ENCODE measurements at regions not wholly inside any gene's neighbourhood (a gene's known extent, or its start where the extent isn't known, plus 50 kb on each side); places are given as distances from the start of the nearest gene placed in this dataset.

DNA sequence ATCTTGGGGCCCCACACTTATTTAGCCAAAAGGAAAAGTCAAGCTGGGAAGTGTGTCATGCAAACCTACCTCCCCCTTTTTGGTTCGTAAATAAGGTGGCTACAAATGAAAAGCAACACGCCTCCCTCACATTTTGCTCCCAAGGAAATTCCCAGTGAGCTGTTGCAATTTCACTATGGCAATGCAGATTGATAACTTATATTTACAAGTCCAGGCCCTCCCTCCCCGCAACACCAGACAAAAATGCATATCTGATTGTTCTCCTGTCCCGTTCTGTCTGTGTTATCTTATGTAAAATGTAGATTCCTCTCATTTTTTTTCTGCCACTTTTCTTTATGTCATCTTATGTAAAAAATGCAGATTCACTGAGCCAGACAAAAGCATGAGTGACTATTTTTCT is 1305.3 kb downstream of the SLITRK5 start:
- Histone ChIP-seq H3K27ac (ENCODE audit: low read depth in 1 of 3, low read length in 2 of 3) (no peak overlapping the region), H3K27me3 (ENCODE audit: control insufficient read depth in 3 of 3, insufficient read depth in 3 of 3, low read length in 3 of 3) (no peaks in the 10 kb centered on the region), H3K36me3 (ENCODE audit: control insufficient read depth in 3 of 3, insufficient read depth in 2 of 3, low read depth in 1 of 3, low read length in 3 of 3) (no peaks in the 10 kb centered on the region), H3K4me1 (ENCODE audit: control insufficient read depth in 3 of 3, insufficient read depth in 2 of 3, low read depth in 1 of 3, low read length in 2 of 3) (no peaks in the 10 kb centered on the region), H3K4me3 (ENCODE audit: low read depth in 1 of 3, low read length in 3 of 3) (no peak overlapping the region), H3K9me3 (ENCODE audit: control insufficient read depth in 2 of 2, insufficient read depth in 1 of 2, low read depth in 1 of 2, low read length in 1 of 2) (no peaks in the 10 kb centered on the region)
- DNase-seq = no peak
- 51 to 77% (median 54%) methylated on average over 4 of the region's 4 CpGs for WGBS, 3 donors
- FAIRE-seq = no peak

DNA sequence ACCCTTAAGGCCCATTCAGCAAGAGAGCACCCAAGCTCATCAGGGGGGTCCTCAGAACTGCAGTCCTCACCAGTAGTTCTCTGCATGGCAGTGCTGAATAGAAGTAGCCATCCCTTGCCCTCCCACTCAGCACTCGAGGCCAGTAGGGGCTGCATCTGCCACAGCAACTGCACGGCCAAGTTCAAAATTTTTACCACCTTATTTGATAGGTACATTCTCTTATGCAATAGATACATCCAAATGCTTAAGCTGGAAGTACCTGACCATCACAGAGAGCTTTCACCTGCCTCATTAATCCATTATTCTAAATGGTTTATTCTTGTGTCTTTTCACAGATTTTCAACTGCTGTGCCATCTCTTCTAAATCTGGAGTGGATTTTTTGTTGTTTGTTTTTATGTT is 1307.4 kb downstream of the SLITRK5 start:
- FAIRE-seq (no peak), DNase-seq (no peak)
- 19 to 51% (median 40%) methylated on average over 2 of the region's 2 CpGs for WGBS, 3 donors
- no peaks in the 10 kb centered on the region for H3K9me3 ChIP-seq (ENCODE audit: control insufficient read depth in 2 of 2, insufficient read depth in 1 of 2, low read depth in 1 of 2, low read length in 1 of 2)
- H3K27ac ChIP-seq (ENCODE audit: low read depth in 1 of 3, low read length in 2 of 3) = no peak overlapping the region
- no peaks in the 10 kb centered on the region for H3K27me3 ChIP-seq (ENCODE audit: control insufficient read depth in 3 of 3, insufficient read depth in 3 of 3, low read length in 3 of 3)
- H3K4me3 ChIP-seq (ENCODE audit: low read depth in 1 of 3, low read length in 3 of 3) = no peak overlapping the region
- no peaks in the 10 kb centered on the region for H3K4me1 ChIP-seq (ENCODE audit: control insufficient read depth in 3 of 3, insufficient read depth in 2 of 3, low read depth in 1 of 3, low read length in 2 of 3)
- H3K36me3 ChIP-seq (ENCODE audit: control insufficient read depth in 3 of 3, insufficient read depth in 2 of 3, low read depth in 1 of 3, low read length in 3 of 3) = no peaks in the 10 kb centered on the region

DNA sequence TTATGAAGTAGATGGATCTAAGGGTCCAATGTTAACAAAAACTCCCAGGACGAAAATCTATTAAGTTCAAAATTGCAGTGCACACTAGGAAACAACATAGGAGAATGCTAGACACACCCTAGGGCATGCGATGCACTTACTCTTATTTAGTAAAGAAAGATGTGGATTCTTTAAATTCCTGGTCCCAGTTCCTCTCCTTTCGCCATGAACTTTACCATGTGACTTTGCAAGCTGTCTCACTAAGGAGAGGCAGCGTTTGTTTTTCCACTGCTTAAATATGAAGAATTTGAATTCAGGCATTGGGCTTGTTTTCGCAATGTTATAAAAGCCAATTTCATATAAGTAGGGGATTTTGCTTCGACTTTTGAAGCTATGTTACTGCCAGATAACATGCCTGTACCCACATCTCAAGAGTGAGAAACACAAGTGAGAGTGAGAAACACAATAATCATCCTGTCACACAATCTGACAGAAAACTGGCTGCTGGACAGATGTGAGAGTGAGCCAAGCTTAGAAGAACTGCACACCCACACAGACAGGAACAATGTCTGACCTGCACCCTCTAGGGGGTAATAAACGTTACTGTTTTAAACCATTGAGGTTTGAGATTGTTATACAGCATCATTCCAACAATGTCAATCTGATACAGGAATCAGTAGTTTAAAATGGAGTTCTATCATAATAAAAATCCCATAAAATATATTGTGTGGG is 1308.4 kb downstream of the SLITRK5 start:
- 52 to 55% (median 53%) methylated on average over 7 of the region's 7 CpGs for WGBS, 3 donors
- FAIRE-seq = no peak

DNA sequence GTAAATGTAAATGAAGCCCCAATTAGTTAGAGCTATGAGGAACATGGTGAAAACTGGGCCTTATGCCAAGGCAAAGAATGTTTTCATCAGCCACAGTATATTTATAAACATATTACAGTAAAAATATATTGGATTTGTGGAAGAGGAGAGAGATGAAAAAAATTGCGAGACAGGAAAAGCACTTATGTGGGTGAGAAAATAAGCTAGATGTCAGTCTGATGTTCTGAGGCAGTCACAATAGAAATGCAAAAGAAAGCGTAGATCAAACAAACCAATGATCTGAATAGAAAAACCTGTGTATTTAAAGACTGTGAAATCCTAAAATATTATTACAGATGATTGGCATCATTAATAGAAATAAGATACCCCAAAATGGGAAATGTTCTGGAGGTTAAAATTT is 1332.5 kb downstream of the SLITRK5 start:
- Histone ChIP-seq H3K9me3 (ENCODE audit: control insufficient read depth in 2 of 2, insufficient read depth in 1 of 2, low read depth in 1 of 2, low read length in 1 of 2) (no peaks in the 10 kb centered on the region), H3K36me3 (ENCODE audit: control insufficient read depth in 3 of 3, insufficient read depth in 2 of 3, low read depth in 1 of 3, low read length in 3 of 3) (no peaks in the 10 kb centered on the region), H3K4me1 (ENCODE audit: control insufficient read depth in 3 of 3, insufficient read depth in 2 of 3, low read depth in 1 of 3, low read length in 2 of 3) (no peaks in the 10 kb centered on the region), H3K4me3 (ENCODE audit: low read depth in 1 of 3, low read length in 3 of 3) (no peak overlapping the region), H3K27me3 (ENCODE audit: control insufficient read depth in 3 of 3, insufficient read depth in 3 of 3, low read length in 3 of 3) (no peaks in the 10 kb centered on the region), H3K27ac (ENCODE audit: low read depth in 1 of 3, low read length in 2 of 3) (no peak overlapping the region)
- DNase-seq = no peak
- no peak for FAIRE-seq
- WGBS, 3 donors = 61 to 92% (median 86%) methylated on average over 2 of the region's 2 CpGs

More for the DNA sequence above, 1308.4 kb downstream of the SLITRK5 start:
- H3K27ac ChIP-seq (ENCODE audit: low read depth in 1 of 3, low read length in 2 of 3) = no peak overlapping the region
- no peaks in the 10 kb centered on the region for H3K9me3 ChIP-seq (ENCODE audit: control insufficient read depth in 2 of 2, insufficient read depth in 1 of 2, low read depth in 1 of 2, low read length in 1 of 2)
- H3K4me3 ChIP-seq (ENCODE audit: low read depth in 1 of 3, low read length in 3 of 3) = no peak overlapping the region
- no peak for DNase-seq
- no peaks in the 10 kb centered on the region for H3K36me3 ChIP-seq (ENCODE audit: control insufficient read depth in 3 of 3, insufficient read depth in 2 of 3, low read depth in 1 of 3, low read length in 3 of 3)
- no peaks in the 10 kb centered on the region for H3K27me3 ChIP-seq (ENCODE audit: control insufficient read depth in 3 of 3, insufficient read depth in 3 of 3, low read length in 3 of 3)
- no peaks in the 10 kb centered on the region for H3K4me1 ChIP-seq (ENCODE audit: control insufficient read depth in 3 of 3, insufficient read depth in 2 of 3, low read depth in 1 of 3, low read length in 2 of 3)

DNA sequence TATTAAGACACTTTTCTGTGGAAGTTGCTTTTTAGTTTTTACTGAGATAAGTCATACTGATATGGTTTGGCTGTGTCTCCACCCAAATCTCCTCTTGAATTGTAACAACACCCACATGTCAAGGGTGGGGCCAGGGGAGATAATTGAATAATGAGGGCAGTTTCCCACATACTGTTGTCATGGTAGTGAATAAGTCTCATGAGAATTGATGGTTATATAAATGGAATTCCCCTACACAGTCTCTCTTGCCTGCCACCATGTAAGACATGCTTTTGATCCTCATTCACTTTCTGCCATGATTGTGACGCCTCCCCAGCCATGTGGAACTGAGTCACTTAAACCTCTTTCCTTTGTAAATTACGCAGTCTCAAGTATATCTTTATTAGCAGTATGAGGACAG is 1340.4 kb downstream of the SLITRK5 start:
- no peak overlapping the region for H3K27ac ChIP-seq (ENCODE audit: low read depth in 1 of 3, low read length in 2 of 3)
- FAIRE-seq = no peak
- H3K4me1 ChIP-seq (ENCODE audit: control insufficient read depth in 3 of 3, insufficient read depth in 2 of 3, low read depth in 1 of 3, low read length in 2 of 3) = no peaks in the 10 kb centered on the region
- WGBS, 3 donors = 30 to 78% (median 39%) methylated on average over 2 of the region's 2 CpGs
- no peak overlapping the region for H3K4me3 ChIP-seq (ENCODE audit: low read depth in 1 of 3, low read length in 3 of 3)
- DNase-seq = no peak
- no peaks in the 10 kb centered on the region for H3K36me3 ChIP-seq (ENCODE audit: control insufficient read depth in 3 of 3, insufficient read depth in 2 of 3, low read depth in 1 of 3, low read length in 3 of 3)
- no peaks in the 10 kb centered on the region for H3K27me3 ChIP-seq (ENCODE audit: control insufficient read depth in 3 of 3, insufficient read depth in 3 of 3, low read length in 3 of 3)
- no peaks in the 10 kb centered on the region for H3K9me3 ChIP-seq (ENCODE audit: control insufficient read depth in 2 of 2, insufficient read depth in 1 of 2, low read depth in 1 of 2, low read length in 1 of 2)

DNA sequence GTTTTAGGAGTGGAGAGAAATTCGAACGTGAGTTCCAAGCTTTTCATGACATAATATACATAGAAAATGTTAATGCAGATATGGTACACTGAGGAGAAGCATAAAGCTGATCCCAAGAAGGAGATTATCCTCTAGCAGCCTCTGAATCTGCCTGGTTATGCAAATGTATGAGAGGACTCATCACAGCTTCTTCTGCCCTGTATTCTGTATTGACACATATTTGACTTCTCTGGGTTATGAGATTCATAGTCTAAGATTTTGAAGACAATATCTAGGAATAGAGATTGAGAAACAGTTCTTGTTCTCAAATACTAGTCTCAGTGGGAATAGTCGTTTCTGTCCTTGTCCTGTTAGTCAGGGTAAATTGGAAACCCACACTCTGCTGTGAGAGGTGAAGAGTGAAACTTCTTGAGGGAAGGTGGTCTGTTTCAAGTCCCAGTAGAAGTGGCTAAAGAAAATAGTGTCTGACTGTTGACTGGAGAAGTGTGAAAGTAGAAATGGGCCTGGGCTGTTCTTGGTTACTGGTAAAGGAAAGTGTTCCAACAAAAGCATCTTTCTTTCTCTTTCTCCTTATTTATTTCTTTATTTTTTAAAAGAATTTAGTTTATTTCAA is 1356.6 kb downstream of the SLITRK5 start:
- H3K4me3 ChIP-seq (ENCODE audit: low read depth in 1 of 3, low read length in 3 of 3) = no peak overlapping the region
- DNase-seq (no peak), FAIRE-seq (no peak)
- no peaks in the 10 kb centered on the region for H3K36me3 ChIP-seq (ENCODE audit: control insufficient read depth in 3 of 3, insufficient read depth in 2 of 3, low read depth in 1 of 3, low read length in 3 of 3)
- WGBS, 3 donors = 58 to 74% (median 70%) methylated on average over 3 of the region's 3 CpGs
- H3K4me1 ChIP-seq (ENCODE audit: control insufficient read depth in 3 of 3, insufficient read depth in 2 of 3, low read depth in 1 of 3, low read length in 2 of 3) = no peaks in the 10 kb centered on the region
- no peak overlapping the region for H3K27ac ChIP-seq (ENCODE audit: low read depth in 1 of 3, low read length in 2 of 3)
- H3K27me3 ChIP-seq (ENCODE audit: control insufficient read depth in 3 of 3, insufficient read depth in 3 of 3, low read length in 3 of 3) = no peaks in the 10 kb centered on the region
- peaks cover 0 to 3% of the 10 kb centered on the region in 2 donors for H3K9me3 ChIP-seq (ENCODE audit: control insufficient read depth in 2 of 2, insufficient read depth in 1 of 2, low read depth in 1 of 2, low read length in 1 of 2)

DNA sequence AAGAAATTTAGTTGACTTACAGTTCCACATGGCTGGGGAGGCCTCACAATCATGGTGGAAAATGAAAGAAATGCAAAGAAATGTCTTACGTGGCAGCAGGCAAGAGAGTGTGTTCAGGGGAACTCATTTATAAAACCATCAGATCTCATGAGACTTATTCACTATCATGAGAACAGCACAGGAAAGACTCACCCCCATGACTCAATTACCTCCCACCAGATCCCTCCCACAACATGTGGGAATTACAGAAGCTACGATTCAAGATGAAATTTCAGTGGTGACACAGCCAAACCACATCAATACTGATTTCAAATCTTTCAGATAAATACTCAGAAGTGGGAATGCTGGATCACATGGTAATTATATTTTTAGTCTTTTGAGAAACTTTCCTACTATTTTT is 1357.9 kb downstream of the SLITRK5 start:
- no peak for DNase-seq
- WGBS, 3 donors = 66 to 76% (median 71%) methylated on average over 2 of the region's 2 CpGs
- H3K36me3 ChIP-seq (ENCODE audit: control insufficient read depth in 3 of 3, insufficient read depth in 2 of 3, low read depth in 1 of 3, low read length in 3 of 3) = no peaks in the 10 kb centered on the region
- H3K4me3 ChIP-seq (ENCODE audit: low read depth in 1 of 3, low read length in 3 of 3) = no peak overlapping the region
- H3K27ac ChIP-seq (ENCODE audit: low read depth in 1 of 3, low read length in 2 of 3) = no peak overlapping the region
- H3K4me1 ChIP-seq (ENCODE audit: control insufficient read depth in 3 of 3, insufficient read depth in 2 of 3, low read depth in 1 of 3, low read length in 2 of 3) = no peaks in the 10 kb centered on the region
- no peaks in the 10 kb centered on the region for H3K27me3 ChIP-seq (ENCODE audit: control insufficient read depth in 3 of 3, insufficient read depth in 3 of 3, low read length in 3 of 3)
- peaks cover 0 to 4% of the 10 kb centered on the region in 2 donors for H3K9me3 ChIP-seq (ENCODE audit: control insufficient read depth in 2 of 2, insufficient read depth in 1 of 2, low read depth in 1 of 2, low read length in 1 of 2)
- FAIRE-seq = no peak

DNA sequence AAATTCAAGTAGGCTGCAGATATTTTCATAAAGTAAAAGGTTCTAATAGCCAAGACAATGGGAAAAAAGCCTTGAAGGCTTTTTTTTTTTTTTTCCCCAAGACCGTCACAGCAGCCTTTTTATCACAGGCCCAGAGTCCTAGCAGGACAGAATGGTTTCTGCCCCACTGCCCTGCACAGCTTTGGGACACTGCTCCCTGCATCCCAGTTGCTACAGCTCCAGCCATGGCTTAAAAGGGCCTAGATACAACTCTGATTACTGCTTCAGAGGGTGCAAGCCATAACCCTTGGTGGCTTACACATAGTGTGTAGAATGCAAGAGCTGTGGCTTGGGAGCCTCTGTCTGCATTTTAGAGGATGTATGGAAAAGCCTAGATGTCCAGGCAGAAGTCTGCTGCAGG is 1362.8 kb downstream of the SLITRK5 start:
- DNase-seq = no peak
- 67 to 88% (median 75%) methylated on average over 1 of the region's 1 CpG for WGBS, 3 donors
- no peak for FAIRE-seq

DNA sequence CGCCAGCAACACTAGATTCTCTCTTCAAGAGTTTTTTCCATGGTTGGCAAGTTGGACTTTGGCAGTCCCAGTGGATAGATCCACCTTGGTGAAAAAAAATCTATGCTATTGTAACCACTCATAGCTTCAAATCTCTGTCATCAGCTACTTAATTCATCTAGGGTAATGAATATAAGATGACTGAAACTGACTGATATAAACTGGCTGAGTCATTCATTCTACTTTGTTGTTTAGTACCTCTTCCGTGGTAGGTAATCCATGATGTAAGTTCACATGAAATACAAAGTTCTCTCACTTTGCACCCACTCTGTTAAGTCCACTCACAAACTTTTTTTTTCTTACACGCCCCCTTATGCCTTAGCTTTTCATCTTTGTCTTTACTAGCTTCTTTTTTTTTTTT is 1381.5 kb downstream of the SLITRK5 start:
- DNase-seq = no peak
- no peak overlapping the region for H3K27ac ChIP-seq (ENCODE audit: low read depth in 1 of 3, low read length in 2 of 3)
- H3K36me3 ChIP-seq (ENCODE audit: control insufficient read depth in 3 of 3, insufficient read depth in 2 of 3, low read depth in 1 of 3, low read length in 3 of 3) = no peaks in the 10 kb centered on the region
- H3K4me1 ChIP-seq (ENCODE audit: control insufficient read depth in 3 of 3, insufficient read depth in 2 of 3, low read depth in 1 of 3, low read length in 2 of 3) = no peaks in the 10 kb centered on the region
- H3K4me3 ChIP-seq (ENCODE audit: low read depth in 1 of 3, low read length in 3 of 3) = no peak overlapping the region
- no peak for FAIRE-seq
- no peaks in the 10 kb centered on the region for H3K9me3 ChIP-seq (ENCODE audit: control insufficient read depth in 2 of 2, insufficient read depth in 1 of 2, low read depth in 1 of 2, low read length in 1 of 2)
- 53 to 68% (median 57%) methylated on average over 3 of the region's 3 CpGs for WGBS, 3 donors
- H3K27me3 ChIP-seq (ENCODE audit: control insufficient read depth in 3 of 3, insufficient read depth in 3 of 3, low read length in 3 of 3) = no peaks in the 10 kb centered on the region

More for the DNA sequence above, 1362.8 kb downstream of the SLITRK5 start:
- peaks cover 0 to 8% of the 10 kb centered on the region in 2 donors for H3K9me3 ChIP-seq (ENCODE audit: control insufficient read depth in 2 of 2, insufficient read depth in 1 of 2, low read depth in 1 of 2, low read length in 1 of 2)
- no peaks in the 10 kb centered on the region for H3K4me1 ChIP-seq (ENCODE audit: control insufficient read depth in 3 of 3, insufficient read depth in 2 of 3, low read depth in 1 of 3, low read length in 2 of 3)
- no peak overlapping the region for H3K27ac ChIP-seq (ENCODE audit: low read depth in 1 of 3, low read length in 2 of 3)
- no peaks in the 10 kb centered on the region for H3K27me3 ChIP-seq (ENCODE audit: control insufficient read depth in 3 of 3, insufficient read depth in 3 of 3, low read length in 3 of 3)
- no peak overlapping the region for H3K4me3 ChIP-seq (ENCODE audit: low read depth in 1 of 3, low read length in 3 of 3)
- H3K36me3 ChIP-seq (ENCODE audit: control insufficient read depth in 3 of 3, insufficient read depth in 2 of 3, low read depth in 1 of 3, low read length in 3 of 3) = no peaks in the 10 kb centered on the region

All from small intestine (tissue), 7 donors.